DND-41 (cell line): ENCODE measurements at regions not wholly inside any gene's neighbourhood (a gene's known extent, or its start where the extent isn't known, plus 50 kb on each side); places are given as distances from the start of the nearest gene placed in this dataset.

Experiments used
- ATAC-seq: fragments of 200-7000 bp; cut with Tn5 transposase; 3 replicates; pipeline ENCODE4 v1.9.1; 2021; ENCODE audit warnings: low read depth; ENCODE audit not compliant: insufficient read depth
- DNase-seq: peaks from one replicate; pipeline ENCODE4 v3.0.0-alpha.2; 2020
- H2AFZ ChIP-seq: 2 replicates; pipeline ENCODE4 v1.6.0; 2012; ENCODE audit warnings: low read depth, low read length
- H3K27ac ChIP-seq: 2 replicates; pipeline ENCODE4 v1.5.1; 2012; ENCODE audit warnings: low read length, inconsistent platforms
- H3K27me3 ChIP-seq: fragments of 200-600 bp; sonication (generic); 2 replicates; pipeline ENCODE4 v1.6.0; 2012; ENCODE audit warnings: low read length, mild to moderate bottlenecking, inconsistent platforms; ENCODE audit not compliant: insufficient read depth, poor library complexity
- H3K36me3 ChIP-seq: 2 replicates; pipeline ENCODE4 v1.5.1; 2012; ENCODE audit warnings: low read length, inconsistent platforms; ENCODE audit not compliant: insufficient read depth
- H3K4me1 ChIP-seq: 2 replicates; pipeline ENCODE4 v1.5.1; 2012; ENCODE audit warnings: mild to moderate bottlenecking, low read length; ENCODE audit not compliant: insufficient read depth
- H3K4me2 ChIP-seq: 2 replicates; pipeline ENCODE4 v1.6.0; 2012; ENCODE audit warnings: mild to moderate bottlenecking, moderate library complexity, low read length, inconsistent platforms; ENCODE audit not compliant: insufficient read depth
- H3K4me3 ChIP-seq, 2 experiments: fragments of 200-600 bp in 1 of 2; shearing (Covaris generic) in 1 of 2; 2 replicates each; pipeline ENCODE4 v1.5.1; 2012 to 2016; ENCODE audit warnings: inconsistent platforms in 2 of 2, low read length in 2 of 2, mild to moderate bottlenecking in 2 of 2, low read depth in 1 of 2, moderate library complexity in 1 of 2
- H3K79me2 ChIP-seq: 2 replicates; pipeline ENCODE4 v1.6.0; 2012; ENCODE audit warnings: low read length, inconsistent platforms; ENCODE audit not compliant: insufficient read depth
- H3K9ac ChIP-seq: 2 replicates; pipeline ENCODE4 v1.6.0; 2012; ENCODE audit warnings: low read depth, mild to moderate bottlenecking, inconsistent platforms, low read length, moderate library complexity
- H3K9me3 ChIP-seq: 2 replicates; pipeline ENCODE4 v1.5.1; 2012; ENCODE audit warnings: low read length, moderate library complexity, mild to moderate bottlenecking, inconsistent platforms; ENCODE audit not compliant: insufficient read depth, severe bottlenecking
- H4K20me1 ChIP-seq: 2 replicates; pipeline ENCODE4 v1.6.0; 2012; ENCODE audit warnings: low read length; ENCODE audit not compliant: insufficient read depth
- EZH2 ChIP-seq: IDR thresholded peaks from 3 replicates; pipeline ENCODE4 v1.6.1; 2012; ENCODE audit warnings: borderline replicate concordance, low read depth, mild to moderate bottlenecking, moderate library complexity, low read length, inconsistent platforms; ENCODE audit not compliant: severe bottlenecking
- TF ChIP-seq, protein P1 (sequence below): IDR thresholded peaks from 2 replicates; pipeline ENCODE4 v1.5.1; 2012; ENCODE audit warnings: borderline replicate concordance, low read length, moderate library complexity, mild to moderate bottlenecking; ENCODE audit not compliant: poor library complexity, severe bottlenecking; ENCODE audit errors: extremely low read depth

GRCh38 chr9:130755377-130756007 lies 61.9 kb downstream of the EXOSC2 start:
- no peaks in the 10 kb centered on the region for H3K9me3 ChIP-seq
- H3K27ac ChIP-seq = no peak overlapping the region
- no peaks in the 10 kb centered on the region for H3K27me3 ChIP-seq
- ATAC-seq = no peak
- no peak overlapping the region for H3K4me3 ChIP-seq
- H3K4me1 ChIP-seq = no peaks in the 10 kb centered on the region
- peaks cover 2% of the 10 kb centered on the region; the same call in 1 of the 2 replicates for H3K79me2 ChIP-seq
- no peaks in the 10 kb centered on the region for H3K36me3 ChIP-seq
- H3K9ac ChIP-seq = no peak overlapping the region
- no peak for DNase-seq
- no peak overlapping the region for H3K4me2 ChIP-seq
- no peak overlapping the region for H2AFZ ChIP-seq
- no peak for TF ChIP-seq EZH2
- TF ChIP-seq, protein P1, sequence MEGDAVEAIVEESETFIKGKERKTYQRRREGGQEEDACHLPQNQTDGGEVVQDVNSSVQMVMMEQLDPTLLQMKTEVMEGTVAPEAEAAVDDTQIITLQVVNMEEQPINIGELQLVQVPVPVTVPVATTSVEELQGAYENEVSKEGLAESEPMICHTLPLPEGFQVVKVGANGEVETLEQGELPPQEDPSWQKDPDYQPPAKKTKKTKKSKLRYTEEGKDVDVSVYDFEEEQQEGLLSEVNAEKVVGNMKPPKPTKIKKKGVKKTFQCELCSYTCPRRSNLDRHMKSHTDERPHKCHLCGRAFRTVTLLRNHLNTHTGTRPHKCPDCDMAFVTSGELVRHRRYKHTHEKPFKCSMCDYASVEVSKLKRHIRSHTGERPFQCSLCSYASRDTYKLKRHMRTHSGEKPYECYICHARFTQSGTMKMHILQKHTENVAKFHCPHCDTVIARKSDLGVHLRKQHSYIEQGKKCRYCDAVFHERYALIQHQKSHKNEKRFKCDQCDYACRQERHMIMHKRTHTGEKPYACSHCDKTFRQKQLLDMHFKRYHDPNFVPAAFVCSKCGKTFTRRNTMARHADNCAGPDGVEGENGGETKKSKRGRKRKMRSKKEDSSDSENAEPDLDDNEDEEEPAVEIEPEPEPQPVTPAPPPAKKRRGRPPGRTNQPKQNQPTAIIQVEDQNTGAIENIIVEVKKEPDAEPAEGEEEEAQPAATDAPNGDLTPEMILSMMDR = no peak
- peaks cover 15% of the 10 kb centered on the region; the same call in 1 of the 2 replicates for H4K20me1 ChIP-seq

DNA sequence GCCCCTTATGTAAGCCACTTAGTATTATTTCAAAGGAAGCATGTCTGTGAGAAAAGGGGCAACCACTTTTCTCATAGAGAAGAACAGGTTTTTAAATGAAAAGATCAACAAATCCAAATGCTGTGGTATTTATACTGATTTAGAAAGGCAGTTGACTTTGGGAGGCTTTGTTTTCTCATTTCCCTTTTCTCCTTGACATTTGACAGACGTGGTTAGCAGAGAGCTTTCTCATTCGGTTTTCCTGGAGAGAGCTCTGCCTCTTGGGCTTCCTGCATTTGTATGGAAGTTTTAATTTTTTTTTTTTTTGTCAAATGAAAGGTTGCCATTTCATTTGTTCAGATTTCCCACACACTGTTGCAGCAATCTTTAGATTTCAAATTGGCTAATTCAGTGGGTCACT lies 62.5 kb downstream of the EXOSC2 start:
- Histone ChIP-seq H3K36me3 (no peaks in the 10 kb centered on the region), H3K79me2 (peaks cover 2% of the 10 kb centered on the region; the same call in 1 of the 2 replicates), H3K9ac (no peak overlapping the region), H3K4me2 (no peak overlapping the region), H3K27ac (no peak overlapping the region), H3K27me3 (no peaks in the 10 kb centered on the region), H4K20me1 (peaks cover 15% of the 10 kb centered on the region; the same call in 1 of the 2 replicates), H3K9me3 (no peaks in the 10 kb centered on the region), H3K4me3 (no peak overlapping the region), H3K4me1 (no peaks in the 10 kb centered on the region), H2AFZ (no peak overlapping the region)
- ATAC-seq = no peak
- TF ChIP-seq, protein P1 = no peak
- no peak for TF ChIP-seq EZH2
- DNase-seq = no peak

DNA sequence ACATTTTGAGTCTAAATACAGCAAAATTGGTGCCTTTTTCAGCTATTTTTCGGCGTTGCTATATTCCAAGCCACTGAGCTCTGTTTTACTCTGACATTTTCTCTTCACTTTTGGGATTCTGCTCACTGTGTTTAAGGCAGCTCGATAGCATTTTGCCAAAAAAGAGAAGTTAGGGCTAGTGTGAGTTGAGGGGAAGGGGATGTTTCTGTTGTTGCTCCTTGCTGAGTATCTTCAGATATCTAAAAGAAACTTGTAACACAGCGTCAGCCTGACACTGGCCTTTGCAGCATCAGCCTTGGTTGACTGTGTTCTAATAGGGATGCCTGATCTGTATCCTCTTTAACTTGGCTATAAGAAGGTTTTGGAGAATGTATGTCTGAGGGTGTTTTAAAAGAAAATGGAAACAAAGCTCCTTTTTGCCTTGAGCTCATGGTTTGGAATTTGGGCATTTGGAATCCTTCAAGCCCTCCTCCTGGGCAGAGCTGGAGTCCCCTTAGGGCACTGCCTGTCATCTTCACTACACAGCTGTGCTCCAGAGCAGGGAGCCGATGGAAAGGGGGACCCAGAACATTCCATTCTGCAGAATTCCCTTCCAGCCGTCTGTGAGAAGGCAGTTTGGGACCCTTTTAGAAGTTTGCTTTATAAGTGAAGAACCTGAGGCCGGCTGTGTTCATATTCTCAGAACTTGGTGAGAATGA lies 63.0 kb downstream of the EXOSC2 start:
- H3K79me2 ChIP-seq = peaks cover 6% of the 10 kb centered on the region; the same call in 1 of the 2 replicates
- no peak overlapping the region for H3K27ac ChIP-seq
- no peak overlapping the region for H3K9ac ChIP-seq

More for the DNA sequence above, 63.0 kb downstream of the EXOSC2 start:
- no peaks in the 10 kb centered on the region for H3K36me3 ChIP-seq
- no peak overlapping the region for H3K4me3 ChIP-seq
- H3K4me1 ChIP-seq = no peaks in the 10 kb centered on the region
- no peaks in the 10 kb centered on the region for H3K27me3 ChIP-seq
- ATAC-seq (no peak), DNase-seq (no peak)
- H3K9me3 ChIP-seq = no peaks in the 10 kb centered on the region
- H2AFZ ChIP-seq = no peak overlapping the region
- H4K20me1 ChIP-seq = peaks cover 15% of the 10 kb centered on the region; the same call in 1 of the 2 replicates
- no peak overlapping the region for H3K4me2 ChIP-seq
- no peak for TF ChIP-seq EZH2
- TF ChIP-seq, protein P1 = no peak
